K562 (cell line): ENCODE measurements at regions not wholly inside any gene's neighbourhood (a gene's known extent, or its start where the extent isn't known, plus 50 kb on each side); places are given as distances from the start of the nearest gene placed in this dataset.

Source experiments
- ATAC-seq: fragments of 200-7000 bp; cut with Tn5 transposase; 3 replicates; pipeline ENCODE4 v1.9.1; 2020; ENCODE audit warnings: moderate library complexity
- BruUV-seq: library from RNA; stranded (reverse); fragments of 400-500 nt; replicated peaks from 2 replicates; lab custom pipeline; 2021; lab: Mats Ljungman, UMichigan
- CTCF ChIA-PET: fragments of 300-600 bp; formaldehyde crosslinking; extraction: SDS; loops from one replicate; lab custom pipeline; 2021; ENCODE audit warnings: low intra/inter-chr PET ratio; lab: Yijun Ruan, JAX
- POLR2A ChIA-PET: fragments of 300-600, 350-650 bp; sonication (Branson Sonifier 250); formaldehyde crosslinking; extraction: SDS; loops from one replicate; lab custom pipeline; 2021; ENCODE audit warnings: antibody characterized with exemption, inconsistent platforms; lab: Yijun Ruan, JAX
- DNase-seq, 4 experiments: peaks; one replicate each; pipeline versions ENCODE4 v3.0.0 to v3.0.0-alpha.2; 2011 to 2018; ENCODE audit warnings: low spot score in 3 of 4, mixed read lengths in 3 of 4; ENCODE audit errors: extremely low read depth in 1 of 4
- FAIRE-seq: peaks from 2 replicates; lab custom pipeline; 2011; peaks lifted over from hg19 to GRCh38; lab: Jason Lieb, UNC
- H2AFZ ChIP-seq: 2 replicates; pipeline ENCODE4 v1.6.0; 2011; ENCODE audit warnings: low read depth, low read length, control low read depth, inconsistent platforms
- H3K27ac ChIP-seq: fragments of 200-600 bp; 3 replicates; pipeline ENCODE4 v1.8.0; 2011; ENCODE audit warnings: low read depth, mild to moderate bottlenecking, control low read depth, inconsistent platforms, low read length, moderate library complexity, mixed read lengths; ENCODE audit errors: extremely low read depth
- H3K27me3 ChIP-seq, 2 experiments: fragments of 300-600 bp in 1 of 2; 2 replicates in 1 of 2; 3 replicates in 1 of 2; pipeline versions ENCODE4 v1.6.0 to v1.8.0; 2011; ENCODE audit warnings: inconsistent platforms in 2 of 2, low read length in 2 of 2, mild to moderate bottlenecking in 1 of 2, mixed read lengths in 1 of 2, moderate library complexity in 1 of 2; ENCODE audit not compliant: control insufficient read depth in 2 of 2, insufficient read depth in 2 of 2
- H3K36me3 ChIP-seq: fragments of 300-600 bp; 3 replicates; pipeline ENCODE4 v1.8.0; 2011; ENCODE audit warnings: mild to moderate bottlenecking, low read length, inconsistent platforms; ENCODE audit not compliant: control insufficient read depth, insufficient read depth
- H3K4me1 ChIP-seq, 2 experiments: fragments of 200-600 bp in 1 of 2; replicated peaks in 1 of 2; 2 replicates in 1 of 2; 3 replicates in 1 of 2; pipeline versions ENCODE4 v1.5.1 to v1.8.0; 2011; ENCODE audit warnings: inconsistent platforms in 2 of 2, low read length in 2 of 2, mild to moderate bottlenecking in 1 of 2, mixed read lengths in 1 of 2, moderate library complexity in 1 of 2; ENCODE audit not compliant: control insufficient read depth in 2 of 2, insufficient read depth in 2 of 2
- H3K4me2 ChIP-seq: 2 replicates; pipeline ENCODE4 v1.6.1; 2011; ENCODE audit warnings: low read length, control low read depth, inconsistent platforms, mixed read lengths; ENCODE audit not compliant: insufficient read depth
- H3K4me3 ChIP-seq: fragments of 200-600 bp; sonication (generic), shearing (Covaris generic); 2 replicates; pipeline ENCODE4 v1.5.1; 2016; ENCODE audit warnings: control low read depth, inconsistent platforms
- H3K79me2 ChIP-seq: fragments of 200-600 bp; 3 replicates; pipeline ENCODE4 v1.8.0; 2011; ENCODE audit warnings: low read length, inconsistent platforms; ENCODE audit not compliant: control insufficient read depth, insufficient read depth
- H3K9ac ChIP-seq, 2 experiments: 2 replicates each; pipeline versions ENCODE4 v1.6.0 to v1.6.1; 2011; ENCODE audit warnings: low read depth in 2 of 2, low read length in 2 of 2, control low read depth in 1 of 2, inconsistent platforms in 1 of 2, mild to moderate bottlenecking in 1 of 2, mixed read lengths in 1 of 2; ENCODE audit not compliant: insufficient read depth in 1 of 2
- H3K9me1 ChIP-seq: one replicate; pipeline ENCODE4 v1.6.0; 2011; ENCODE audit warnings: inconsistent platforms, mild to moderate bottlenecking, low read length, moderate library complexity; ENCODE audit not compliant: control insufficient read depth, insufficient read depth
- H3K9me3 ChIP-seq: replicated peaks from 2 replicates; pipeline ENCODE4 v1.5.1; 2011; ENCODE audit warnings: low read depth, low read length, inconsistent platforms; ENCODE audit not compliant: control insufficient read depth, insufficient read depth
- H4K20me1 ChIP-seq: replicated peaks from 2 replicates; pipeline ENCODE4 v1.6.1; 2011; ENCODE audit warnings: low read length, inconsistent platforms, mixed read lengths; ENCODE audit not compliant: control insufficient read depth, insufficient read depth
- JUN ChIP-seq, 2 experiments: sonication (generic) in 1 of 2; formaldehyde crosslinking in 1 of 2; IDR thresholded peaks; 2 replicates each; pipeline versions ENCODE4 v1.6.1 to v1.8.0; 2012 to 2022; ENCODE audit warnings: borderline replicate concordance in 2 of 2, mild to moderate bottlenecking in 2 of 2, improper control_type of control experiment in 1 of 2, low read depth in 1 of 2, low read length in 1 of 2, missing genetic modification reagents in 1 of 2
- NFRKB ChIP-seq: fragments of 450-650 bp; IDR thresholded peaks from 2 replicates; pipeline ENCODE4 v1.6.1; 2016; ENCODE audit warnings: low read depth
- PRMT5 ChIP-seq: sonication (generic); formaldehyde crosslinking; IDR thresholded peaks from 2 replicates; pipeline ENCODE4 v1.5.0; 2020; ENCODE audit warnings: missing genetic modification reagents
- SIN3B ChIP-seq: fragments of 450-650 bp; IDR thresholded peaks from 2 replicates; pipeline ENCODE4 v1.6.1; 2017; ENCODE audit warnings: low read depth, mild to moderate bottlenecking, moderate library complexity
- ZNF212 ChIP-seq: fragments of 450-650 bp; formaldehyde crosslinking; IDR thresholded peaks from 2 replicates; pipeline ENCODE4 v1.4.0; 2020; ENCODE audit warnings: mild to moderate bottlenecking
- ZNF253 ChIP-seq: fragments of 250-450 bp; sonication (Bioruptor Pico); conservative IDR thresholded peaks from 2 replicates; pipeline ENCODE4 v1.6.1; 2021; ENCODE audit warnings: mild to moderate bottlenecking
- ZNF263 ChIP-seq: sonication (generic); formaldehyde crosslinking; IDR thresholded peaks from 2 replicates; pipeline ENCODE4 v1.8.0; 2022; ENCODE audit warnings: mild to moderate bottlenecking, missing genetic modification reagents, borderline replicate concordance
- ZNF589 ChIP-seq: fragments of 200-800 bp; sonication (Bioruptor generic); IDR thresholded peaks from 2 replicates; pipeline ENCODE4 v1.6.1; 2016; ENCODE audit warnings: low read depth, missing genetic modification characterization, missing compliant biosample characterization
- ZNF699 ChIP-seq: fragments of 250-450 bp; sonication (Bioruptor Pico); IDR thresholded peaks from 2 replicates; pipeline ENCODE4 v1.8.0; 2021; ENCODE audit warnings: mild to moderate bottlenecking, moderate library complexity; ENCODE audit not compliant: insufficient replicate concordance
- WGBS: fragments of 100-300 bp; shearing (Covaris generic); methylation state at CpG from one replicate; pipeline ENCODE4 v1.1.6; 2016; ENCODE audit warnings: low coverage, mixed read lengths; ENCODE audit not compliant: insufficient coverage; ENCODE audit errors: missing lambda C conversion rate; 5-methylcytosine and 5-hydroxymethylcytosine counted together
- in situ Hi-C: fragments of 300-500 bp; cut with MboI; formaldehyde crosslinking; loops from 4 replicates; pipeline ENCODE4 v1.15.0; 2018; ENCODE audit warnings: inconsistent platforms, mixed read lengths
- intact Hi-C: fragments of 100-400 bp; cut with micrococcal nuclease; formaldehyde crosslinking; loops from 2 replicates; pipeline ENCODE4 v1.14.2; 2022
- TF ChIP-seq, protein P1 (sequence below): fragments of 250-450 bp; sonication (Bioruptor Pico); IDR thresholded peaks from 2 replicates; pipeline ENCODE4 v1.8.0; 2021; ENCODE audit warnings: mild to moderate bottlenecking, moderate library complexity

DNA sequence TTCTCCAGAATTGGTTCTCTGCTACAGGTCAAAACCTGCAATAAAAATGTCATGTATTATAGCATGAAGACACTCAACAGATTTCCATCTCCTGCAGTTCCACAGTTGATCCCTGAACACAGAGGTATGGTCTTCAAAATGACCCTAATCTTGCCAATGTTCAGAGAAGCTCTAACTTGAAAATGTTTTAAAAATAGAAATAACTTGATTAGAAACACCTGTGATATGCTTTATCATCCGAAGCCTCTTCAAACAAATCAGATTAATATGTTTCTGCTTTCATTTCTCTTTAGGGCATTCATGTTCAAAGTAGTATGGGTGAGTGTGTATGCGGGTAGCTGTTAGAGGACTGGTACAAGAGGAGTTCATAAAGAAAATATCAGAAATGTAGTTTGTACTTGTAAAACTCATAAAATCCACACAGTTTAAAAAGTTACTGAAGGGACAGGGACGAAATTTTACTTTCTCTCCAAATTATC is 60.4 kb downstream of the KCNRG start:
- POLR2A ChIA-PET = interaction anchor here (0.6 to 1.1 kb wide), 2 partner anchors 9 to 86 kb away, joined by 3 to 4 read pairs; no protein-coding TSS in a partner anchor
- H3K9me1 ChIP-seq = no peaks in the 10 kb centered on the region
- no peaks in the 10 kb centered on the region for H3K27me3 ChIP-seq
- H3K4me2 ChIP-seq = no peak overlapping the region
- intact Hi-C loops = no loop called here
- ATAC-seq = peak; percentile 30
- H3K4me1 ChIP-seq = peaks cover 0 to 2% of the 10 kb centered on the region in 2 experiments; a peak in 2 of 5 replicates
- no peak overlapping the region for H3K9ac ChIP-seq
- H4K20me1 ChIP-seq = peaks cover 3% of the 10 kb centered on the region; the same call in 1 of the 2 replicates
- no peak overlapping the region for H3K4me3 ChIP-seq
- no peak for DNase-seq
- H2AFZ ChIP-seq = no peak overlapping the region
- no peaks in the 10 kb centered on the region for H3K9me3 ChIP-seq
- in situ Hi-C loops = no loop called here
- TF ChIP-seq NFRKB (no peak), ZNF589 (no peak), PRMT5 (CRISPR knock-in tag) (no peak), ZNF263 (no peak), SIN3B (no peak)
- TF ChIP-seq, all 486 proteins: peak for 0
- CTCF ChIA-PET = no interaction called here
- WGBS = 40% methylated on average over 3 of the region's 3 CpGs
- no peak for FAIRE-seq
- Histone ChIP-seq H3K79me2 (peaks cover 100% of the 10 kb centered on the region), H3K27ac (no peak overlapping the region), H3K36me3 (peaks cover 42% of the 10 kb centered on the region)
- BruUV-seq = no TSS peak

DNA sequence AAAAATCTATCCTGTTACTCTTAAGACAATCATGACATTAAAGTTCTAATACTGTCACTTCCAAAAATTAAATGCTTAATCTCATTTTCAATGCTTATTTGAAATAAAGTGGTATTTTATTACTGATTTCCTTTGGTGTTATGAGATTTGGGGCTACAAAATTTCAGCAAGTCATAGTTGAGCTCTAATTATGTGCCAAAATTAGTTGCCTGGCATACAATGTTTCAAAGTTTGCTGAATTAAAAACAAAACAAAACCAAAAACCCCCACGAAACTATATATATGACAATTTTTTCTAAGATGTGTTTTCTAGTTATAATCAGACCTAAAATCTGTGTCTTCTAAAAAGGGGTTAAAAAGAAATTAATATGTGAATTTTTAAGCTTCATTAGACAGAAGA is 62.2 kb downstream of the KCNRG start:
- no peak for ATAC-seq
- intact Hi-C loops = no loop called here
- H3K27me3 ChIP-seq = no peaks in the 10 kb centered on the region
- no peak for DNase-seq
- H3K79me2 ChIP-seq = peaks cover 98% of the 10 kb centered on the region
- BruUV-seq = no TSS peak
- 6% methylated on average over 1 of the region's 1 CpG for WGBS
- peaks cover 26% of the 10 kb centered on the region; the same call in 1 of the 3 replicates for H3K36me3 ChIP-seq
- H3K4me2 ChIP-seq = 0 out of 2 replicates have a peak overlapping the region, but pooled peaks have one; percentile 20
- no peak overlapping the region for H2AFZ ChIP-seq
- H3K9ac ChIP-seq = peak overlapping the region; percentile 35 to 57; a peak in 1 of 4 replicates
- TF ChIP-seq ZNF212 = no peak
- TF ChIP-seq ZNF699 (CRISPR knock-in tag) = no peak
- TF ChIP-seq JUN (IDR thresholded peaks at IDR 0.05; ENCODE audit: borderline replicate concordance, low read depth, low read length) = no peak
- TF ChIP-seq JUN (CRISPR knock-in tag; IDR thresholded peaks at IDR 0.05; ENCODE audit: borderline replicate concordance) = no peak
- TF ChIP-seq ZNF253 (CRISPR knock-in tag) = no peak
- TF ChIP-seq, protein P1, sequence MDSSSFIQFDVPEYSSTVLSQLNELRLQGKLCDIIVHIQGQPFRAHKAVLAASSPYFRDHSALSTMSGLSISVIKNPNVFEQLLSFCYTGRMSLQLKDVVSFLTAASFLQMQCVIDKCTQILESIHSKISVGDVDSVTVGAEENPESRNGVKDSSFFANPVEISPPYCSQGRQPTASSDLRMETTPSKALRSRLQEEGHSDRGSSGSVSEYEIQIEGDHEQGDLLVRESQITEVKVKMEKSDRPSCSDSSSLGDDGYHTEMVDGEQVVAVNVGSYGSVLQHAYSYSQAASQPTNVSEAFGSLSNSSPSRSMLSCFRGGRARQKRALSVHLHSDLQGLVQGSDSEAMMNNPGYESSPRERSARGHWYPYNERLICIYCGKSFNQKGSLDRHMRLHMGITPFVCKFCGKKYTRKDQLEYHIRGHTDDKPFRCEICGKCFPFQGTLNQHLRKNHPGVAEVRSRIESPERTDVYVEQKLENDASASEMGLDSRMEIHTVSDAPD (CRISPR knock-in tag) = no peak
- H3K27ac ChIP-seq = peak overlapping the region; percentile 32; the same call in 1 of the 3 replicates
- peaks cover 3% of the 10 kb centered on the region; the same call in 1 of the 2 replicates for H4K20me1 ChIP-seq
- H3K9me3 ChIP-seq = no peaks in the 10 kb centered on the region
- POLR2A ChIA-PET = interaction anchor here (1.3 kb wide), 1 partner anchor 33 kb away, joined by 4 read pairs; no protein-coding TSS in a partner anchor
- H3K4me1 ChIP-seq = peaks cover 0 to 2% of the 10 kb centered on the region in 2 experiments; a peak in 1 of 5 replicates
- H3K9me1 ChIP-seq = no peaks in the 10 kb centered on the region
- in situ Hi-C loops = no loop called here
- H3K4me3 ChIP-seq = peak overlapping the region; percentile 11; the same call in 1 of the 2 replicates
- CTCF ChIA-PET = no interaction called here
- no peak for FAIRE-seq
